GM19023 (cell line): ENCODE measurements at regions not wholly inside any gene's neighbourhood (a gene's known extent, or its start where the extent isn't known, plus 50 kb on each side); places are given as distances from the start of the nearest gene placed in this dataset.
"Not testable (repeated sequence)": the region's sequence is repeated elsewhere in the genome, so short reads cannot be mapped to it uniquely, and the experiment has no call there.

Experiments
- ATAC-seq: cut with Tn5 transposase; IDR thresholded peaks from one replicate; pipeline ENCODE4 v1.9.1; 2021; ENCODE audit warnings: mild to moderate bottlenecking, moderate library complexity; ENCODE audit not compliant: unreplicated experiment

DNA sequence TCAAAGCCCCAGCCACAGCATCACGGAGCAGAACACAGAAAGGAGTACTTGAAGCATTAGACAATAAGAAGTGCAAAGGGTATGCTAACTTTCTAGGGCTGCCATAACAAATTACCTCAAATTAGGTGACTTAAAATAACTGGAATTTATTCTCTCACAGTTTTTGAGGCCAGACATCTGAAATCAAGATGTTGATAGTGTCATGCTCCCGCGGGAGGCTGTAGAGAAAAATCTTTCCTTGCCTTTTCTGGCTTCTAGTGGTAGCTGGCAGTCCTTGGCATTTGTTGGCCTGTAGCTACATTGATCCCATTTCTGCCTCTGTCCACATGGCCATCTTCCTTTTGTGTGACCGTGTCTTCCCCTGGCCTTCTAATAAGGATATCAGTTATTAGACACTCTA, 51.9 kb upstream of the SPDL1 start:
- ATAC-seq: no peak

DNA sequence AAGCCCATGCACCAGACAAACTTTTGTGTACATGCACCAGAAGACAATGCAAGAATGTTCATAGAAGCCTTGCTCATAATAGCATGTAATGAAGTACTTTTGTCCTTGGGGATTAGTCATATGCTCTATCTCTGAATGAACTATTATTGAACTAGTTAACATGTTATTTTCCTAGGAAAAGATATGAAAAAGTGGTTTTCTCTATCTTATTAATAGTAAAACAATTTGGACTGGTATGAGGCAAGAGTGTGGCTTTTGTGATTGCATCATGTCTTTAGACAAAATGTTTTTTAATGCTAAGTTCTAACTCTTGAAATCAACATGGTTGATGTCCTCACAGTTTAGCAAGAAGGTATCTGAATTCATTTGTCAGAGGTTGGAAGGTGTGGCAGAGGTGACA, 55.7 kb upstream of the SPDL1 start:
- ATAC-seq: no peak

DNA sequence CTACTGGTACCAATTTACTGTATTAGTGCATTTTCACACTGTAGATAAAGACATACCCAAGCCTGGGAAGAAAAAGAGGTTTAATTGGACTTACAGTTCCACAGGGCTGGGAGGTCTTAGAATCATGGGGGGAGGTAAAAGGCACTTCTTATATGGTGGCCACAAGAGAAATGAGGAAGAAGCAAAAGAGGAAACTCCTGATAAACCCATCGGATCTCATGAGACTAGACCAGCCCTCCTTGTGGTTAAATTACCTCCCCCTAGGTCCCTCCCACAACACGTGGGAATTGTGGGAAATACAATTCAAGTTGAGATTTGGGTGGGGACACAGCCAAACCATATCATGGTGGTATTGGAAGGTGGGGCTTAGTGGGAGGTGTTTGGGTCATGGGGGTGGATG, 56.5 kb upstream of the SPDL1 start:
- ATAC-seq: no peak

DNA sequence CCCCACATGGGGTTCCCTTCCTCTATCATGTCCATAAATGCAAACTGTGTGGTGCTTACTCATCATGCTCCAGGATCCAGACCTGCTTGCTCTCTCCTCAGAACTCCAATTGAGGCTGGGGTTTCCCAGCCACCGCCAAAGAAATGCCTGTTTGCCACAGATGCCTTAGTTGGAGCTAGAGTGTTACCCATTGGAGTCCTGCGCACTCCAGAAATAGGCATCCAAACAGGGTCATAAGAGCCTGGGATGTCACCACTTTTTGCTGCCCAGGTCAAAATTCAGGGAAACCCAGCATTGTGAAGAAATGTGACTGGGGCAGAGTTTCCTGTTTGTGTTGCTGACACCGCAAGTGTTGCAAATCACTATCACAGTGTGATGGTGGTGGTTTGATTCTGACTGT, 60.7 kb upstream of the SPDL1 start:
- ATAC-seq: no peak

DNA sequence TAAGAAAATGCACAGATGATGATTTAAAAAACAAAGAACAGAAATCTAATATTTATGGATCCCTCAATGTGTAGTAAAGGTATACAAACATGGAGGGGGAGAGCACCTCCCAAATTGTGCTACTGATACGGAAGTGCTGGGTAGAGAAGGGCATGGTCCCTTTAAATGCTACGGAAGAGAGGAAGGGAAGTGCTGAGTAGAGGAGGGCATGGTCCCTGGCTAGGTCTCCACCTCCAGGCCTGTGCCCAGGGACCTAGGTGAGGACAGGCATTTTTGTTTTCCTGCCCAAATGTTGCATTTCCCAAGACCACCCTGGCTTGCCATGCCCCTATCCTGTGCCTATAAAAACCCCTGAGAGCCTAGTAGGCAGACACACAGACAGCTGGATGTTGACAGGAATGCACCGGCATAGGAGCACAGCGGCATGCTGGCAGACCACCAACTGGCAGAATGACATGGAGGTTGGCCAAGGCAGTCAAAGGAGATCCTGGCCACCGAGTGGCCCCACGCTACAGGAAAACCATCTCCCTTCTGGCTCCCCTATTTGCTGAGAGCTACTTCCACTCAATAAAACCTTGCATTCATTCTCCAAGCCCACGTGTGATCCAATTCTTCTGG, 62.1 kb upstream of the SPDL1 start:
- no peak for ATAC-seq

DNA sequence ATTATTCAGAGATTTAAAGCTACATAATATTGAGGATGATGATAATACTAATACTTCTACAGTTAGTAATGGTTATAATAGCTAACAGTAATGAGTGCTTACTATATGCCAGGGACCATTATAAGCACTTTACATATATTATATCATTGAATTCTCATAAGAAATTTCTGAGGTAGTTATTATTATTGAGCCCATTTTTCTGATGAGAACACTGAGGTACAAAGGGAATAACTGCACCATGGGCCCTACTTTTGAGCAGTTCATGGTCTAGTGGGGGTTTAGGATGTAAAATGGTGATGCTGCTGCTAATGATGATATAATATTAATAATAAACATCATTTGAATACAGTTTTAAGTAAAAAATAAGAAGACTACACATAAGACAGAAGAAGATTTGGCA, 64.2 kb upstream of the SPDL1 start:
- ATAC-seq: no peak

DNA sequence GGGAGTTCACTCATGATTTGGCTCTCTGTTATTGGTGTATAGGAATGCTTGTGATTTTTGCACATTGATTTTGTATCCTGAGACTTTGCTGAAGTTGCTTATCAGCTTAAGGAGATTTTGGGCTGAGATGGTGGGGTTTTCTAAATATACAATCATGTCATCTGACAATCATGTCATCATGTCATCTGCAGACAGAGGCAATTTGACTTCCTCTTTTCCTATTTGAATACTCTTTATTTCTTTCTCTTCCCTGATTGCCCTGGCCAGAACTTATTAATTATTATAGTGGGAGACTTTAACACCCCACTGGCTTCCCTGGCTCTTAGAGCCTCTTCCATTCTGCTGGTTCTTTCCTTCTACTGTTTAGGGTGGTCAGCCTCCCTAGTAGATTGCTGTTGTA, 64.8 kb upstream of the SPDL1 start:
- ATAC-seq: not testable (repeated sequence)

DNA sequence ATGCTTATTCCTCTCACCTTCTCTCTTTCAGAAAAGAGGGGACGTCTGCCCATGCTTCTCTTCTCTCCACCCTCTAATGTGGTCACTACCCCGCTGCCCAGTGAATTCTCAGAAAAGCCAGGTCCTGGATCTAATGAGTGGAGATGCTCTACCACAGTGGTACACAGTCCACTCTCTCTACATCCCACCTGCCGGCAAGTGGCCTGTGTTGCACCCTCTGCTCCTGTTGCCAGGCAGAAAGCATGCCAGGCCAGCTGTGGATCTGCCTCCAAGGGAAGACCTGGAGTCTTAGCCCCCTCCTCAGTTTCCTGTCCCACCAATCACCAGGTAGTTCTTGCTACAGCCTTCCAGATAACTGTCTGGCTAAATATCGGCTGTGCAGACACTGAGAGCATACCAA, 71.2 kb upstream of the SPDL1 start:
- ATAC-seq: no peak

DNA sequence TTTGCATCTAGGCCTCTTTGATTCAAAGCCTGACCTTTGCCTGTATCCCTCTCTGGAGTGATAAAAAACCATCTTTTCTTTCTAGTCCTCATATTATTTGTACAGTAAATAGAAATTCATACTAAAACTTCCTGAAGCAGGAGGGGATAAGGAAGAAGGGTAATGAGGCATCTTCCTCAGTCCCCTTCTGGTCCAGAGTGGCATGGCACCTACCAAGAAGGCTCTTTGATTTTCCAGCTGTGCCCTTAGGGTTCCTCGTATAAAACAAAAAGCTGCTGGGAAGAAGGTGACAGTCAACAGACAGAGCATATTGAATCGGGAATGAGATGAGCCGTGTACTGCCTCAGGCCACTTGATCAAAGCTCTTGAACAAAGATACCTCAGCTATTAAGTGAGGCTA, 71.9 kb upstream of the SPDL1 start:
- no peak for ATAC-seq

DNA sequence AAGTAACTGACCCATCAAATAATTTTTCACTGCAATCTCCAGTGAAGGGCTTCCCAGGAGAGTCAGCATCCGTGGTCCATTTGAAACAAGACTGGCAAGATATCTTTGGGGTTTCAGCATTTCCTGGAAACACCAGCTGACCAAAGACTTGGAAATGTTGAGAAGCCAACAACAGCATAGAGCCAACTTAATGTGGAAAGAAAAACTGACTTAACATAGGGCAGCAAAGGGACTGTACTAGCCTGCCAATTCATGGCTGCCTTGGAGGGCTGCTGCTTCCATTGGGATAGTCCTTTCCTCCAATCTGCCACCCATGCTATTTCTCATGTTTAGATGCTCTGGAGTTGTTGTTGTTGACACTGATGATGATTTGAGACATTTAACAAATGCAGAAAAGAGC, 76.5 kb upstream of the SPDL1 start:
- ATAC-seq: no peak

DNA sequence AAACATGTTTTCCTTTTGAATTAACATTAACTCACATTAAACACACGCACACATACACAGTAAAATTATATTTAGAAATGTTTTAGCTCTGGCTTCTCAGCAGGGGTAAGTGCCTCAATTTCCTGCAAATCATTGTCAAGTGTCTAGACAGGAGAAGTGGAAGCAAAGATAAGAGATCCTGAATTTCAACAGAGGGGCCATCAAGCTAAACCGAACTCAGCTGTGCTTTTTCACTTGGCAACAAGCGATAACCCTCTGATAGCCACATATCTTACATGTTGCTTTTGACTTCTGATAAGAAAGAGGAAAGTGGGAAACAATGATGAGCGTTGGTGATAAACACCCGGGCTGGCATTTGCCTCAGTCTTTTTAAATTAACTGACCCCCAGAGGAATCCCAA, 79.7 kb upstream of the SPDL1 start:
- no peak for ATAC-seq

DNA sequence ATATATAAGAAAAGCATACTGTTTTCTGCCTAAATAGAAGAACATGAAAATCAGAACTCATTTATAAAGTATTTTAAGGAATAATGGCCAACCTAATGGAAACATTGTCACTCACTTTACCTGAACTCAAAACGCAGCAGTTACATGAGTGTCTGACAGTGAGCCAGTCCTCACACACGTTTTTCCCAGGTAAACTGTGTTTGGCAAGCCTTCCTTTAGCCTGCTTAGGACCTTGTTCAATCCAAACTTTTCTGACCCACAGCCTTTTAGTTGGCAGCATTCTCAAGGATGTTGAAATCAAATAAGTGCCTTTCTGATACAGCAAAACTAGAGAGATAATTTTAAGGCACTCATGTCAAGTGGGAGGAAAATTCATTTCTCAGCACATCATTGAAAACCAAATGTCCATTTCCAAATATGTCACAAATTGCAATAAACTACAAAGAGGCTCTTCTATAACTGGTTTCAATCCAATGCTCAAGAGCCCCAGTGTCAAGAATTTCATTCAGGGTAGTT, 83.5 kb upstream of the SPDL1 start:
- ATAC-seq: no peak

DNA sequence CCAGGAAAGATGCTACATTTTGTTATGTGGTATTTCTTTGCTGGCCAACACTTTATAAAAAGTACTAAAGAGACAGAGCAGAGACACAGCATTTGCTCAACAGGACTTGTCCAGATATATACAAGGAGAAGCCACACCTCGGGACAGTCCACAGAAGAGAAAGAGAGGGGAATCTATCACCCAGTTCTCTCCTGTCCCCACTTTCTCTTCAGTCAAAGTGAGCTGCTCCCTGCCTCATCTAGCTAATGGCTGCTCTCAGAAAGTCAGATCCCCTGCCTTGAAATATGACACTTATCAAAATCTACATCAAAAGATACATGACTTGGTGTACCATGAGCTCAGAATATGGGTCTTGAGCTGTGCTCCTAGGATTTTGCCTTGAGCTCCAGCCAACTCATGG, 86.7 kb upstream of the SPDL1 start:
- no peak for ATAC-seq

DNA sequence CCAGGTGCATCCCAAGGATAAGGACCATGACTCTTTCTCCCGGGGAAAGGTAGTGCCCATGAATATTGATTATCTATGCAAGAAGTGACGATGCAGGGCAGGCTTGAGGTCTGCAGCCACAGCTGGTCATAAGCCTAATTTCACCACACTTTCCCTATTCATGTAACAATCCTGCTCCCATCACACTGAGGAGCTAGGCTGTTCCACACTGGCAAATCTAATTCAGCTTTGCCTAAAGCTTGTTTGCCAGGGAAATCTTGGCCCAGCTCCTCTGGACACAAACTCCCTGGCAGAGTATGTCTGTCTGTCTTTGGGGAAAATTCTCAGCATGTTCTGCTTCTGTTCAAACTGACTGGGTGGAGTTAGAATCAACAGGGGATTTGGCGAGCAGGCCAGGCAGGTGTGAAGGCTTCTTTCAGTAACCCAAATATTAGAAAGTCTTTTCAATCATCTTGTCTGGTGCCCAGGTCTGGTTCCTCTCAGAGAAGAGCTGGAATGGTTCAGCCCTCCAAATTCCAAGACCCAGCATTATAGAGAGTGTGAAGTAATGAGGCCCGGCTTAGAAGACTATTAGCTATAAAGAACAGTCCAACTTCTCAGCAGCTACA, 88.5 kb upstream of the SPDL1 start:
- no peak for ATAC-seq

DNA sequence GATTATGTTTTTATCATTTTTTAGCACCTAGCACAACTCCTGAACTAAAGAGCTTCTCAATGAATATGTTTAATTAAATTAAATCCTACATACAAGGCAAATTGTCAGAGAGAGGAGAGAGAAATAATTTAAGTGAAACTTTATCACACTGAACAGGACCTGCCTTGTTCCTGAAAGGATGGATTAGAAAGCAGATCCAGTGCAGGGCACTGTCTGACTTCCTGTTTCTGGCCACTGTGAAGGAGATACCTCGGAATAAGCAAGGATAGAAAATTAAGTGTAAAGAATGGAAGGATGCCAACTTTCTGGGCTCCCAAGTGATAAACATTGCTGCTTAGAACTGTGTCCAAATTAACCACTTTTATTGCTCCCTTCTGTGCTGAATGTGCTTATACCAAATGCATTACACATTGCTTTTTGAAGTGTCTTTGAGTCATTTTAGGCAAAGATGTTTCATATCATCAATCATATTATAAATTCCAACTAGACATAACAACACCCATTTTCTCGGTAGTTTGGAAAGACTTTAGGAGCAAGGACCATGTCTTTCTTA, 89.1 kb upstream of the SPDL1 start:
- ATAC-seq: no peak

DNA sequence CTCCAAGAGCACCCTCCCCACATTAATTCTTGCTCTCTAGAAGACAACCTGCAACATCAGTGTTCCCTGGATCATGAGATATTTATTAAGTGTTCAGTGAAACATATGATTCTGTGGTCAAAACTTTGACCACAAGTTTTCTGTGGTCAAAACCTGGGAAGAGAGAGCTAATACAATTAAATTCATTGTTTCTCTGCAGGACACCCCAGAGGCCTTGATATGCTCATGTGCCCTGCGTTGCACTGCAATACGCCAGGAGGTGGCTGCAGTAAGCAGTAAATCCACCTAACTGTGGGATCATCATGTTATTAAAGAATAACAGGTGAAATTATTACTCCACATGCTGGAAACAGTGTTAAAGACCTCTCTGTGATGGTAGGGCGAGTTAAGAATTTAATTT, 109.3 kb upstream of the SPDL1 start:
- ATAC-seq: no peak

DNA sequence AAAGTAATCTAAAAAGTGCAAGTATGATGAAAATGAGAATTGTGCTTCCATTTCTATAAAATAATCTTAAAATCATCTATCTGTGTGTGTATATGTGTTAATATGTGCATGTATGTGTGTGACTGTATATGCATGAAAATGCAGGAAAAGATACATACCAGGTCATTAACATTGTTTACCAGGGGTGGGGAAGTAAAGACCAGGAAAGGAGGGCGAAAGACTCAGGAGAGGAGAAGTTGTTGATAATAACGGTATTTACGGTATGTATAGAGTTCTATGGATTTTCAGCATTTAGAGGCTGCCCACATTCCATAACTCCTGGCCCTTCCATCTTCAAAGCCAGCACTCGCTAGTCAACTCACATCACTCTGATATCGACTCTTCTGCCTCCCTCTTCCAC, 111.0 kb upstream of the SPDL1 start:
- no peak for ATAC-seq

DNA sequence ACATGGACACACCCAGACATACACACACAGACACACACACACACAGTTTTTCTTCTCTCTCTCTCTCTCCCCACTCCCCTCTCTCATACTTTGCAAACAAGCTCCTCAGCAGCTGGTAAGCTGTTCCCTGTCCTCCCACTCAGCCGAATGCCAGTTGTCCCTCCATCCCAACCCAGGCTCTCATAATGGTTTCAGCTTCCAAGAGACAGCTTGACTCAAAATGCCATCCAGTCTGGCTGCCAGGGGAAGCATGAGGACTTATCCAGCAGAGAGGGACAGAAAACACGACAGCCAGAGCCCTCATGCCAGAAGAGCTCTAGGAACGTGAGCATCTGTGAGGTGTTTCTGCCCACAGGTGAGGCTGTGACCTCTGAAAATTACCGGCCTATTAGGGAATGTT, 112.6 kb upstream of the SPDL1 start:
- no peak for ATAC-seq

DNA sequence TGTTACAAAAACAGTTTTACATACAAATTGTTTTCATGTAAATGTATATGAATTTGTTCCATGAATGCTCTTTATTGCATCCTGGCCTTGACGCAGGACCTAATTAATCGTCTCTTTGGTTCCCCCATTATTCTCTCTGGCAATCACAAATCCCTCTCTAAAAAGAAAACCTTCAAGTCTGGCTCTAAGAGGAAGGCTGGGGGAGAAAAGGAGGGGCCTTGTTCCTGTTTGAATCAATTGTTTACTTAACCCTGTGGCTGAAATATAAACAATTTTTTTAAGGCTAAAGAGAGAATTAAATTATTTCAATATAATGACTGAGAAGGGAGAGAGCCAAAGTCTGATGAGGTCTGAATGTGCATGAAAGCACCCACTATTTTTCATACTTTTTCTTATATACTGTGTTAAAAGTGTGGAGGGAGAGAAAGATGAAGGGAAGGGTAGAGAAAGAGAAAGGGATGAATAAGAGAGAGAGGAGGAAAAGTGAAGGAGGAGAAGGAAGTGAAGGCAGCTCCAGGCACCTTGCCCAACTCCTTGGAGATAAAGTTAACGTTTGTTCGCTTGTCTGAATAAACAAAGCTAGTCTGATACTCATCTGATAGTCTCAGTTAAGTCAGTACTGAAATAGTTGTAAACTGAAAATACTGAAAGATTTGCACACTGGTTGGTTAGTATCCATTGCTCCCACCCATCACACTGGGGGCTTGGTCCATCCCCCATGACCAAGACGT, 116.4 kb upstream of the SPDL1 start:
- no peak for ATAC-seq

DNA sequence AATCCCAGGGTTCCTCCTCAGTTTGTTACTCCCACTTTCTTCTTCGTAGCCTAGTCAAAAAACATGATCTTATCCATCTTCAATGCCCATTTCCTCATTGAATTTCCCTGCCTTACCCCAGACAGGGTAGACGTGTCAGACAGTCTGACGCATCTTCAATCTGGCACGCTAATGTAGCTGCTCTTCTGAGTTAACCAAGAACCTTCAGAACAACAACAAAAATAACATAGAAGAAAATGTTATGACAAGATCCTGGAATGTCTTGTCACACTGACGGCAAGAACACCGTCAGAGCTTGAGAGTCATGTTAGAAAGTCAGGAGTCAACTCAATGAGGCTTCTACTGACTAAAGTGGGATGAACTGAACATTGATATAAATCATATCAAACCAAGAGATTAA, 122.7 kb upstream of the SPDL1 start:
- ATAC-seq: no peak

DNA sequence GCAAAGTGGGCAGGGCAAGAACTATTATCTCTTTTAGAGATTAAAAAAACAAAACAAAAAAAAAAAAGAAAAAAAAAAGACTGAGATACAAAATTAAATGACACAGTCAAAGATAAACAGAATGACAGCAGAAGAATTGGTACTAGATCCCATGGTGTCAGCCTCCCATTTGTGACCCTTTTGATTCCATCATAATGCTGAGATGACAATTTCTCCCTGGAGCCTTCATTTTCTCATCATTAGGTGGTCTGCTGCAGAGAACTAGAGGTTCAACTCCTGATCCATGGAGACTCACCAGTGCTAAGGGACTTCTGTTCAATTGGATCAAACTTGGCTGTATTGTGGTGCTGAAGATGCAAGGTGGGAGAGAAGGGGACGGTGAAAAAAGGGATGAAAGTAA, 123.5 kb upstream of the SPDL1 start:
- no peak for ATAC-seq

DNA sequence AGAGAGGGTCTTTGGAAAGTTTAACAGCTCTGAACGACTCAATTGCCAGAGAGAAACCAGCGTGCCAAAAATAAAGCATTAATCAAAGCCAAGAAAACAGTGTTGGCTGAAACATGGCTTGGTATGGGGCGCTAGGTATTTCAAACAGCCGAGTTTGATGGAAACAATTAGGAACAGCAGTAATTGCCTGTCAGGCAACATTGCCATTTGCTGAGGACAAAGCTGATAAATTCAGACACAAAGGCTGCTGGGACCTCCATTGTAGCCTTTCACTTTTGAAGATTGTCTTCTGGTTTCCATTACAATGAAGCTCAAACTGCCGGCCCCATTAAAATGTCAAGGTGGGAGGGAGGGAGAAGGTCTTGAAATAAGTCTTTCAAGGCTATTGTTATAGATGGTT, 125.4 kb upstream of the SPDL1 start:
- ATAC-seq: no peak
